ENCODE measurements at regions not wholly inside any gene's neighbourhood (a gene's known extent, or its start where the extent isn't known, plus 50 kb on each side); places are given as distances from the start of the nearest gene placed in this dataset.

- DNase-seq, result no peak
Observed at GRCh38 chr6:152905551-152906299, 77.1 kb downstream of the FBXO5 start.

GRCh38 chr6:152909241-152909640 is 73.6 kb downstream of the FBXO5 start:
- no peak for DNase-seq

GRCh38 chr6:152916035-152916434 is 66.8 kb downstream of the FBXO5 start:
- DNase-seq, result no peak

- no peak for DNase-seq
Observed at GRCh38 chr6:152918991-152919390, 63.9 kb downstream of the FBXO5 start.

GRCh38 chr6:152920016-152920415 is 62.8 kb downstream of the FBXO5 start:
- no peak for DNase-seq
